CD14-positive monocyte (primary cell): ENCODE measurements at regions not wholly inside any gene's neighbourhood (a gene's known extent, or its start where the extent isn't known, plus 50 kb on each side); places are given as distances from the start of the nearest gene placed in this dataset.

ENCODE experiments used
- DNase-seq, 3 donors: peaks; one replicate each; pipeline ENCODE4 v3.0.0-alpha.2; 2011 to 2022
- H2AFZ ChIP-seq: 2 replicates; pipeline ENCODE4 v1.6.0; 2012; ENCODE audit warnings: mild to moderate bottlenecking, low read depth, low read length, inconsistent platforms; ENCODE audit not compliant: insufficient read depth, poor library complexity, severe bottlenecking
- H3K27ac ChIP-seq, 2 donors: 1 replicate in 1 of 2; 2 replicates in 1 of 2; pipeline ENCODE4 v1.5.1; 2012 to 2013; ENCODE audit warnings: low read length in 2 of 2, control low read depth in 1 of 2, inconsistent platforms in 1 of 2, low read depth in 1 of 2, mild to moderate bottlenecking in 1 of 2
- H3K27me3 ChIP-seq, 2 donors: one replicate each; pipeline versions ENCODE4 v1.6.0 to v1.6.1; 2011 to 2013; ENCODE audit warnings: low read length in 2 of 2; ENCODE audit not compliant: control insufficient read depth in 2 of 2, insufficient read depth in 2 of 2
- H3K36me3 ChIP-seq, 2 donors: replicated peaks in 1 of 2; 1 replicate in 1 of 2; 2 replicates in 1 of 2; pipeline versions ENCODE4 v1.5.1 to v1.6.1; 2012 to 2013; ENCODE audit warnings: low read length in 2 of 2, control low read depth in 1 of 2, inconsistent platforms in 1 of 2, mild to moderate bottlenecking in 1 of 2; ENCODE audit not compliant: insufficient read depth in 2 of 2, control insufficient read depth in 1 of 2
- H3K4me1 ChIP-seq, 2 donors: 1 replicate in 1 of 2; 2 replicates in 1 of 2; pipeline versions ENCODE4 v1.5.1 to v1.6.1; 2012 to 2013; ENCODE audit warnings: low read length in 2 of 2, control low read depth in 1 of 2, inconsistent platforms in 1 of 2, mild to moderate bottlenecking in 1 of 2, moderate library complexity in 1 of 2; ENCODE audit not compliant: insufficient read depth in 2 of 2, control insufficient read depth in 1 of 2
- H3K4me2 ChIP-seq: replicated peaks from 2 replicates; pipeline ENCODE3; 2012; ENCODE audit warnings: low read length, moderate library complexity, mild to moderate bottlenecking; ENCODE audit not compliant: poor library complexity, severe bottlenecking; ENCODE audit errors: extremely low read depth
- H3K4me3 ChIP-seq, 3 experiments: fragments of 200-600 bp in 1 of 3; sonication (generic) in 1 of 3; replicated peaks in 1 of 3; 1 replicate in 2 of 3; 2 replicates in 1 of 3; pipeline ENCODE4 v1.5.1; 2011 to 2013; ENCODE audit warnings: low read length in 3 of 3, mild to moderate bottlenecking in 3 of 3, control low read depth in 2 of 3, low read depth in 2 of 3, inconsistent platforms in 1 of 3, moderate library complexity in 1 of 3
- H3K79me2 ChIP-seq: 2 replicates; pipeline ENCODE4 v1.6.0; 2012; ENCODE audit warnings: mild to moderate bottlenecking, control low read depth, inconsistent platforms, low read length, moderate library complexity; ENCODE audit not compliant: insufficient read depth
- H3K9ac ChIP-seq: 2 replicates; pipeline ENCODE4 v1.6.0; 2017; ENCODE audit warnings: low read length, mild to moderate bottlenecking; ENCODE audit not compliant: insufficient read depth, poor library complexity, severe bottlenecking
- H3K9me3 ChIP-seq, 2 donors: replicated peaks in 1 of 2; 1 replicate in 1 of 2; 2 replicates in 1 of 2; pipeline versions ENCODE4 v1.5.1 to v1.6.1; 2012 to 2013; ENCODE audit warnings: low read length in 2 of 2, control low read depth in 1 of 2; ENCODE audit not compliant: control insufficient read depth in 1 of 2, insufficient read depth in 1 of 2
- H4K20me1 ChIP-seq: 2 replicates; pipeline ENCODE4 v1.6.0; 2012; ENCODE audit warnings: mild to moderate bottlenecking, low read length, control low read depth, moderate library complexity; ENCODE audit not compliant: insufficient read depth
- H3K27ac Mint-ChIP-seq, 7 donors: one replicate each; pipeline ENCODE4 v1.8.0; 2020; ENCODE audit warnings: mild to moderate bottlenecking in 7 of 7, mixed read lengths in 7 of 7, moderate library complexity in 6 of 7, inconsistent platforms in 2 of 7
- H3K27me3 Mint-ChIP-seq, 3 donors: one replicate each; pipeline ENCODE4 v1.8.0; 2021 to 2022; ENCODE audit warnings: low read depth in 3 of 3, mild to moderate bottlenecking in 3 of 3, mixed read lengths in 3 of 3, moderate library complexity in 3 of 3, inconsistent platforms in 1 of 3
- H3K36me3 Mint-ChIP-seq, 2 donors: one replicate each; pipeline ENCODE4 v1.8.0; 2020; ENCODE audit warnings: mixed read lengths in 2 of 2, inconsistent platforms in 1 of 2, mild to moderate bottlenecking in 1 of 2
- H3K4me1 Mint-ChIP-seq: one replicate; pipeline ENCODE4 v1.8.0; 2020; ENCODE audit warnings: mild to moderate bottlenecking, mixed read lengths
- H3K4me3 Mint-ChIP-seq, 2 donors: one replicate each; pipeline ENCODE4 v1.8.0; 2020; ENCODE audit warnings: mild to moderate bottlenecking in 2 of 2, mixed read lengths in 2 of 2, moderate library complexity in 1 of 2
- H3K9me3 Mint-ChIP-seq, 7 donors: one replicate each; pipeline ENCODE4 v1.8.0; 2020 to 2022; ENCODE audit warnings: mixed read lengths in 7 of 7, mild to moderate bottlenecking in 6 of 7, moderate library complexity in 6 of 7, inconsistent platforms in 2 of 7
- CTCF ChIP-seq: fragments of 200-600 bp; IDR thresholded peaks from one replicate; pipeline ENCODE4 v1.8.0; 2022; ENCODE audit warnings: antibody characterized with exemption, mild to moderate bottlenecking
- WGBS: methylation state at CpG from one replicate; pipeline ENCODE4 v1.1.5; 2013; ENCODE audit warnings: missing lambda C conversion rate; ENCODE audit not compliant: insufficient coverage; 5-methylcytosine and 5-hydroxymethylcytosine counted together
- intact Hi-C, 2 donors: fragments of 100-400 bp; cut with micrococcal nuclease; formaldehyde crosslinking; loops; one replicate each; pipeline versions ENCODE4 v1.15.0 to v1.15.1; 2023

GRCh38 chr2:226052772-226053416 lies 653.4 kb downstream of the NYAP2 start:
- H3K27ac ChIP-seq, result no peak overlapping the region
- peaks cover 11 to 13% of the 10 kb centered on the region in 2 donors for H3K4me1 ChIP-seq
- H3K36me3 Mint-ChIP-seq, result no peaks in the 10 kb centered on the region
- no peak overlapping the region for H3K4me3 ChIP-seq
- H3K9me3 Mint-ChIP-seq, result no peaks in the 10 kb centered on the region
- no peaks in the 10 kb centered on the region for H3K27me3 ChIP-seq
- TF ChIP-seq CTCF, result no peak
- no peak overlapping the region for H3K27ac Mint-ChIP-seq
- no peak overlapping the region for H3K4me2 ChIP-seq
- no peaks in the 10 kb centered on the region for H3K27me3 Mint-ChIP-seq
- H3K79me2 ChIP-seq, result no peaks in the 10 kb centered on the region
- no peaks in the 10 kb centered on the region for H4K20me1 ChIP-seq
- 100% methylated on average over 1 of the region's 6 CpGs for WGBS
- peaks cover 21% of the 10 kb centered on the region for H3K4me1 Mint-ChIP-seq
- H3K4me3 Mint-ChIP-seq, result no peak overlapping the region
- intact Hi-C loops, result no loop called here
- no peaks in the 10 kb centered on the region for H3K9me3 ChIP-seq
- no peak overlapping the region for H2AFZ ChIP-seq
- no peaks in the 10 kb centered on the region for H3K36me3 ChIP-seq
- no peak for DNase-seq
- no peak overlapping the region for H3K9ac ChIP-seq

DNA sequence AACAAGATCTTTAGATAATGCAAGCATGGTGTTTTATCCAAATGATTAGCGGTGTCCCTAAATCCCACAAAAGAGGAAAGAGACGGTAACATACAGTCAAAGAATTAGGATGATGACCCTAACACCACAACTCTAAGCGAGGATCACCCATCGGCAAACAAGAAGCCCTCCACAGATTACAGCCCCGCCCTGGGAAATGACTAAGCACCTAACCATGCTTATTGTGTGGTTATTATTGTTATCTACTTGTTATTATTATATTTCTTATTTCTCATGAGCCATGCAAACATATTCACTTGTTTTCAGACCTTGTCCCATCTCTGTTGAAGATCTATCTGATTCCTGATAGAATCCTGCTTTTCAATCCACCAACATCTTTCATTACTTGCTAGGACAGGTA lies 651.3 kb downstream of the NYAP2 start:
- Mint-ChIP-seq H3K9me3 (no peaks in the 10 kb centered on the region), H3K27me3 (no peaks in the 10 kb centered on the region), H3K36me3 (no peaks in the 10 kb centered on the region), H3K27ac (no peak overlapping the region), H3K4me3 (no peak overlapping the region), H3K4me1 (peaks cover 13% of the 10 kb centered on the region)
- Histone ChIP-seq H3K36me3 (no peaks in the 10 kb centered on the region), H3K4me2 (no peak overlapping the region), H3K27me3 (no peaks in the 10 kb centered on the region), H3K4me1 (peaks cover 0 to 5% of the 10 kb centered on the region in 2 donors), H3K79me2 (no peaks in the 10 kb centered on the region), H4K20me1 (no peaks in the 10 kb centered on the region), H2AFZ (no peak overlapping the region), H3K4me3 (no peak overlapping the region), H3K9ac (no peak overlapping the region), H3K27ac (no peak overlapping the region), H3K9me3 (no peaks in the 10 kb centered on the region)
- WGBS, result no CpG with 5 or more reads among the region's 5 CpGs
- no peak for DNase-seq
- TF ChIP-seq CTCF, result no peak
- intact Hi-C loops, result no loop called here
